Body of pancreas (tissue), 4 donors: ENCODE measurements at regions not wholly inside any gene's neighbourhood (a gene's known extent, or its start where the extent isn't known, plus 50 kb on each side); places are given as distances from the start of the nearest gene placed in this dataset.

Experiments
- POLR2A ChIP-seq, 3 donors: fragments of 450-650 bp; IDR thresholded peaks; one replicate each; pipeline ENCODE4 v1.6.1; 2016; ENCODE audit warnings: antibody characterized with exemption in 3 of 3, mild to moderate bottlenecking in 2 of 3
- TF ChIP-seq, protein P1 (sequence below), 7 experiments: fragments of 450-650 bp in 4 of 7; fragments of 200-600 bp in 3 of 7; sonication (generic) in 3 of 7; IDR thresholded peaks; one replicate each; pipeline ENCODE4 v1.5.1; 2016 to 2019; ENCODE audit warnings: antibody characterized with exemption in 7 of 7

DNA sequence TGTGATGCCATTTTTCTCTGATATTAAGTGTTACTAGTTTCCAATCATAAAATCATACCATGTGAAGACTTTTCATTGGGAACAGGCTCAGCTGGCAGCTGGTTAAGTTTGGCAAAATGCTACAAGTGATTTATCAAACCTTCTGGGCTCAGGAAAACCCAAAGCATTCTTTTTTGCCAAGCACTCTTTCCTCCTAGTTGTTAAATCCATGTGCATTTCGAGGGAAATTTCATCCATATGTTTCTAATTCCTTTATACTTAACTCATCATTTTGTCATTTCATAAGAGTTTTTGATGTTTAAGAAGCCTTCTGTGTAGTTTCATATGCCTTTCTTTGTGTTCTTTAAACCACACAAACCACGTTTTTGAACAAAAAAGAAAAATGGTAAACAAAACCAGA lies 217.6 kb upstream of the PDE10A start:
- TF ChIP-seq POLR2A (IDR thresholded peaks at IDR 0.05), result no peak
- TF ChIP-seq, protein P1, sequence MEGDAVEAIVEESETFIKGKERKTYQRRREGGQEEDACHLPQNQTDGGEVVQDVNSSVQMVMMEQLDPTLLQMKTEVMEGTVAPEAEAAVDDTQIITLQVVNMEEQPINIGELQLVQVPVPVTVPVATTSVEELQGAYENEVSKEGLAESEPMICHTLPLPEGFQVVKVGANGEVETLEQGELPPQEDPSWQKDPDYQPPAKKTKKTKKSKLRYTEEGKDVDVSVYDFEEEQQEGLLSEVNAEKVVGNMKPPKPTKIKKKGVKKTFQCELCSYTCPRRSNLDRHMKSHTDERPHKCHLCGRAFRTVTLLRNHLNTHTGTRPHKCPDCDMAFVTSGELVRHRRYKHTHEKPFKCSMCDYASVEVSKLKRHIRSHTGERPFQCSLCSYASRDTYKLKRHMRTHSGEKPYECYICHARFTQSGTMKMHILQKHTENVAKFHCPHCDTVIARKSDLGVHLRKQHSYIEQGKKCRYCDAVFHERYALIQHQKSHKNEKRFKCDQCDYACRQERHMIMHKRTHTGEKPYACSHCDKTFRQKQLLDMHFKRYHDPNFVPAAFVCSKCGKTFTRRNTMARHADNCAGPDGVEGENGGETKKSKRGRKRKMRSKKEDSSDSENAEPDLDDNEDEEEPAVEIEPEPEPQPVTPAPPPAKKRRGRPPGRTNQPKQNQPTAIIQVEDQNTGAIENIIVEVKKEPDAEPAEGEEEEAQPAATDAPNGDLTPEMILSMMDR (IDR thresholded peaks at IDR 0.05), result no peak
